HS-27A (cell line): ENCODE measurements at regions not wholly inside any gene's neighbourhood (a gene's known extent, or its start where the extent isn't known, plus 50 kb on each side); places are given as distances from the start of the nearest gene placed in this dataset.

Experiments
- DNase-seq: peaks from one replicate; pipeline ENCODE4 v3.0.0-alpha.2; 2012; ENCODE audit warnings: low read depth, missing footprints

DNA sequence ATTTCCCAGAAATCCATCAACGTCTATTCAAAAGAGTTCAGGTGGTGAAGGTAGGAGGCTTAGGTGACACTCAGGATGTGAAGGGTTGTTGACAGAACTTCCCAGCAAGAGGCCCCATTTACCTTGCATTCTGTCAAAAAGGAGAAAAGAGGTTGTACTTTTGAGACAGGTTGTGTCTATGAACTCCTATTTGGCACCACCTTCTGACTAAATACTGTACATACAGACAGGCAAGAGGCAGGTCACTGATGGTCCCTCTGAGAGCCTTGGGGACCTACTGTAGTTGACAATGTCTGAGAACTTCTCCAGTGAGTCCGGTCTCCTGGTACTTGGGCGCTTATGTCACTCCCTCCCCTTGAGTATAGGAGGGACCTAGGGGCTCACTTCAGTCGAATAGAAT is 479.3 kb upstream of the ZFHX3 start:
- no peak for DNase-seq

GRCh38 chr16:73526011-73526804 is 478.3 kb upstream of the ZFHX3 start:
- no peak for DNase-seq

DNA sequence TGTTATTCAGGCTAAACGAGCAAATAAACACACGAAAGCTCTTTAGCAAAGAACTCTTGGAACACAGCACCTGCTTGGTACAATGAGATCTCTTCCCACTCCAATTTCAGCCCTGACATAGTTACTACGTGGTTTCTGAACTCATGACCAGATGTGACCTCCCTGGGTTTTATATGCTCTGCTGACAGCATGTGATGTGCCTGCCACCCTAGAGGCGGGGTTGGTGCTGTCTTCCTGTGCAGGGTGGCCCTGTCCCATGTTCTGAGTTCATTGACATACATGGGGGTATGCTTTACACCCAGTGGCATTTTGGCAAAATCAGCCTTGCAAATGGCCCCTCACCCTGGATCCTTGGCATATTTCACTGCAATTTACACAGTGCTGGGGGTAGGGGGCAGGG is 475.3 kb upstream of the ZFHX3 start:
- no peak for DNase-seq

DNA sequence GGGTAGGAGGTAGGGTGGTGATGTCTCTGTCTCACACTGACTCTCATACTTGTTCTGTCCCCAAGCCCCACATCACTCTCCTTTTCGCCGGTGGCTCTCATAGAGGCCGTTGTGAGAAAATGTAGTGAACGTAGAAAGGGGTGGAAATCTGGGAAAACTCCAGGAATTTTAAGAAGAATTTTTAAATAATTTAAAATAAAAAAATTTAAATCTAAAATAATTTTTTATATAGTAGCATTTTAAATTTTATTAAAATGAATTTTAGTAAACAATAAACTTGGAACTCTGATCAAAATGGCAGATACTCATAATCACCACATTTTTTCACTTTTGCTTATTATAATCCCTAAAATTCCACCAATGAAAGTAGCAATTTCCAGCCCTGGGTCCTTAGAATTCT is 473.6 kb upstream of the ZFHX3 start:
- no peak for DNase-seq

DNA sequence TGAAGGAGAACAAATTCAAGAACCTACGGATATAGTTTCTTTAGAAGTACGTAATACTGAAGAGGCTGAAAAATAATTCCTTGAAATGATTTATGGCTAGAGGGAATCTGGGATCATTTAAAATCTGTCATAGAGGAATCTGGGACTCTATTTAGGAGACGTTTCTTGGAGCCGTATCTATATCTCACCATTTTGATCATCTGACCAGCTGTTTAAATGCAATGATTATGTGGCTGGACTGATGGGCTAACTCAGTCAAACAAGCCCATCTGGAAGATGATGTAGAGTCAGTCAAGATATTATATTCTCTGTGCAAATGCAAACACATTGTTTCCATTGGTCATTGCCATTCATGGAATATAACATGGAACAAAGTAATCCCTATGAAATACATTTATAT is 467.7 kb upstream of the ZFHX3 start:
- DNase-seq, result no peak

- no peak for DNase-seq
These were observed 462.9 kb upstream of the ZFHX3 start for GRCh38 chr16:73510852-73511251.

- no peak for DNase-seq
These were observed 458.7 kb upstream of the ZFHX3 start for GRCh38 chr16:73506568-73507056.

- DNase-seq, result no peak
These were observed 457.6 kb upstream of the ZFHX3 start for GRCh38 chr16:73505577-73505976.

DNA sequence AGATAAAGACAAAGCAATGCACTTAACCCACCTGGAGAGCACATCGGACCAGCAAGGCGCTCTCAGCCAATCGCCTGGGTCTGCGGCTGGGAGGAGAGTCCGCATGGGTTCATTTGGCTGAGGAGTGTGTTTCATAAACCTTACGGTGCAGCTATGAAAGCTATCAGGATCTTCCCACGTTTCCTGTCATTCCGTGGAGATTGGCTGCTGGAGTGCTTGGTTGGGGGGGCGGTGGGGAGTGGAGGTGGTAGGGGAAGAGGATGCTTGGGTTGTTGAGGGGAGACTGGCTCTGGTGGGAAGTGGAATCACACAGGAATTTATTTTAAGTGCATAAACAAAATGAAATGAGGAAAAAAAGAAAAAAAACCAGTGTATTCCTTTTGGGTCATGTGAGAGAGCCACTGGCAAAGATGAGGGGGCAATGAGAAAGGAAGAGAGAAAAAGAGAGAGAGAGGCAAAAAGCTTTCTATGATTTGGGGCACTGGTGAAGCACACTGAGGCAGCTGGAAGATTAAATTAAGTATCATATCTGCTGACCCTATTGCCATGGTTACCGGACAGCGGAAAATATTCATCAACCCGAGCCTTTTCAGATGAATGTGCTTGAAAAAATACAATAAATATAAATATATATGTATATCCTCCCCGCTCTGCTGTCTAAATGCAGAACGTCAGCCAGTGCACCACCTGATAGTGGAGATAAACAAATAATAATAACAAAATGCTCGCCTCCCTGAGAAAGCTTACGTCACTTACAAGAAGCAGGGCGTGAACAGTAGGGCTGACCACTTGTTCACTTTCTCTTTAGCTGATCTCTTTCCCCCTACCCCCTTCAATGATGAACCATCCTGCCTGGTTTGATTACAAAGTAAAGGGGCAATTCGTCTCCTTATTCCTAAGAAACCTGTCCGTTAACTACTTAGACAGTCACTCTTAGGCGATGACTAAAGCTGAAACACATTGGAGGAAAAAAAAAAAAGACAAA is 457.0 kb upstream of the ZFHX3 start:
- no peak for DNase-seq

GRCh38 chr16:73503093-73503492 is 455.2 kb upstream of the ZFHX3 start:
- no peak for DNase-seq

DNA sequence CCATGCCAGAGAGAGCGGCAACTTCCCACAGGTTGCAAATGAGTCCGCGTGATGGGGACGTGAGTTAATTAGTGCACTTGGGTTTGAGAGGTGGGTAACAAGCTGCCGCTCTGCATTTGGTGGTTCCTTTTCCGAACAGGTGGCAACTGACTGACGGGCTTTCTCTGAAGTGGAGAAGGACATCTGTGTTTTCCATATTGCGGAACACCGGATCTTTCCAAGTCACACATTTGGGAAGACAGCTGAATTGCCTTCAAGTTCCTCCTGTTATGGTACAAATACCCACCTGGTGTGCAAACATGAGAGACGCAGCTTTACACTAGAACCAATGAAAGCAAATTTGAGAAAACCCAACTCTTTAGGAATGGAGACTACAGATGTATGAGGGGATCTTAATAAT is 451.3 kb upstream of the ZFHX3 start:
- no peak for DNase-seq

DNA sequence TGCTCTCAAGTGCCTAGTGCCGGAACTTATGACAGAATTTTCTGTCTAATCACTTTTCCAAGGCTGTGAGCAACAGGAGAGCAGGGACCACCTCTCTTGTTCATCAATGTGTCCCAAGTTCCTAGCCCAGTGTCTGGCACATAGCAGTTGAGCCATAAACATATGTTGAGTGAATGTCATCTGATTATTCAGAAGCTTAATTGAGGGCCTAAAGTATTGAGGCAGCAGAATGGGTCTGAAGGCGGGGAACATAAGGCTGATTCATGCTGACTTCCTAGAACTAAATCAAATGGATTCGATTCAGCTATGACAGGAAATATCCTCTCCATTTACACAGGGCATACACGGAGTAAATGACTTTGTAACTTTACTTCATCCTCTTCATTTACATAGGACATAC is 438.0 kb upstream of the ZFHX3 start:
- no peak for DNase-seq

DNA sequence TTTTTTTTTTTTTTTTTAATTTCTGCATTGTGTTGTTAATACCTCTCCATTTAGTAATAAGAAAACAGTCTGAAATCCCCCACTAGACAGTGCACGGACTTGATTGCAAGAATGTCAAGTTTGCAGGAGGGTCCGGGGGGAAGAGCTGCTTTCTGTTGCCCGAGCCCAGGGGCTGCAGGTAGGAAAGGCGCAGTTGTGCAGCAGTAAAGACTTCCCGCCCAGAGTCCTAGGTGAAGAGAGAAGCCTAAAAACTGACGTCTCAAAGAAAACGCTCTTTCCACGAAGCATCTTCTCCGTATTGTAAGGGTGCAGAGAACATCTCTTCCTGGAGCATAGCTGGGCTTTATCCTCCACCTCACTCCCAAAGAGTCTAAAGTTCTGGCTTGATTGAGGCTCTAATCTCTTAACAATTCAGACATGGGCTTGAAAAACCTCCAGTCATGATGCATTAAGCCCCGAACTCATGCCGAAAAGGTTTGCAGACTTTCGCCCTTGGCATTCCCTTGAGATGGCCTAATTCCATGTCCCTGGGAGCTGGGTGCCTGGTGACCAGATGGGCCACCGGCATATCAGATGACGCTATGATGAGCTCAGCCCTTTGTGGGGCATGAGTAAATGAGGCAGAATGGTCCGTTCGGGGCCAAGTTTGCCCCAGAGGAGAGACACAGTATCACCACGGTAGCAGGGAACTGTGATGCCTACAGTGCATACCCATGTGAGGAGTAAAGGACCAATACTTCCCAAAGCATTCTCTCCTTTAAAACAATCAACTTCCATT is 436.2 kb upstream of the ZFHX3 start:
- DNase-seq, result no peak

DNA sequence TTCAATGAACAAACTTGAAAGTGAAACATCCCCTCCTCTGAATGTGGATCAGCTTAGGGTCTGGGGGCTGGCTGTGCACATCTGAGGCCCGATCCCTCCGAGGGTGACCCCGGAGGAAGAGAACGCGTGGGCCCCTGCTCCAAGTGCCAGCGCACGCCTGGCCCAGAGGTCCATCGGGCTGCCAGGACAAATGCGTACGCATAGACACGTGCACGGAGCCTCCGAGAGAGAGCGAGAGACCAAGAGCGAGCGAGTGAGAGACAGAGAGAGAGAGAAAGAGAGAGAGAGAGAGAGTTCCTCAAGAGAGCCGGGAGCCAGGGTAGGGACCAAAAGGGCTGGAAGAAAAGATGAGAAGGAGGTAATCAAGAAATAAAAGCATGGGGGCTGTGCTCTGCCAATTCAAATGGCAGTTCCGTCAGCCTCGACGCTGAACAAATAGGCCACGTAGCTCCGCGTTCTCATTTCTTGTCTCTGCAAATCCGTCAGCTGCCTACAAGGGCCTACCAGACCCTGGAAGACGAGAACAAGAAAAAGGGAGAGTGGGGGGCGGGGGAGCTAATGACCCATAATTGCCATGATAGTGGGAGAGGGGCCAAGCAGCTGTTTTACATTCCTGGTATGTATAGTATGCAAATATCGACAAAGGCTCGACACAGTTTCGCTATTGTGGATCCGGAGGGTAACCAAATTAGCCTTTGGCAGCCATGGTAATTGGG is 435.3 kb upstream of the ZFHX3 start:
- DNase-seq, result no peak

DNA sequence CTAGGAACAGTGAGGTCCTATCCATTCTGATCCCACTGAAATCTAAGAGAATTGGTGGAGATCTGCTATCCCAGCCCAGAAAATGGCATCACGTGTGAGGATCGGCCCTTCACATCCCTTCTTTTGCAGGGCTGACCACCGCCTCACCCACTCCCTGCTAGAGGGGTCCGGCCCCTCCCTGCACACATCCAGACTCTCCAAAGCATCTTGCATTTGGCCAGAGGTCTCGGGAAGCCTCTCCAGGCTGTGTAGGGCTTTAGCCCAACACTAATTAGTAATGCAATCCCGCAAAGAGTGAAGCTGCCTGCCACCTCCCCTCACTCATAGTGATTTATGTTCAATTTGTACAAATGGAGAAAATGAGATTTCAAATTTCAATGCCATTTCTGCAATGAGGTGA is 434.4 kb upstream of the ZFHX3 start:
- DNase-seq, result no peak

DNA sequence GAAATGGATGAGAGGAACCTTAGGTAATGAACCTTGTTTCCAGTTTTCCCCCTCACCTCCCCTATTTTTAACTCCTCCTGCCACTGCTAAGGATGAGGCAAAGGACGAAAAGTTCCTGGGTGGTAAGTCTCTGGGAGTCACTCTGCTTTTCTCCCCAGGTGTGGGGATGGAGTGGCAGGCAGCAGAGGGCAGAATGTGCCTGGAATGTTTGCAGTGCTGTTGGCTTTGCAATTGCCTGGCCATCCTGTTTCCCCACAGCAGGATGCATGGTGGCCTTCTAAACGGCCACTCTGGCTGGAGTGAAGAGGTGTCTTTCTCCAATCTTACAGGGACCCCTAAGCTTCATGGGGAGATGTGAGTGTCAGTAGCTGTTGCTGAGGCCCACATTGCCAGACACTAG is 432.5 kb upstream of the ZFHX3 start:
- DNase-seq, result no peak

GRCh38 chr16:73473713-73474112 is 425.8 kb upstream of the ZFHX3 start:
- no peak for DNase-seq

DNA sequence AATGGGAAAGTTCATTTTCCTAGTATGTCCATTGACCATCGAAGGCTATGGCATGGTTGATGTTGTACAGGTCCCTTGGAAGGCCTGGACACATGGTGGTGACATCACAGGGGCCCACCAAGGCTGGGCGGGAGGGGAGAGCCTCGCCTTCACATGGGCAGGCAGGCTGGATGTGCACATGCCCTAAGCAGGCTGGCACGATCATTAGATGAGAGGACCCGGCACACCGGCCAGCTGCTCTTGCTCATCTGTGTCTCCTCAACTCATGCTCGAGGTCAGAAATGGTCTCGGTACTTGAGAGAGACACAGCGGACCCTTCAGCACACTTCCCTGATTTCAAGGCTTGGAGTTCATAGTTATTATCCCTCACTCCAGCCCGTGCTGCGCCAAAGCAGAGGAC is 416.9 kb upstream of the ZFHX3 start:
- DNase-seq, result no peak

DNA sequence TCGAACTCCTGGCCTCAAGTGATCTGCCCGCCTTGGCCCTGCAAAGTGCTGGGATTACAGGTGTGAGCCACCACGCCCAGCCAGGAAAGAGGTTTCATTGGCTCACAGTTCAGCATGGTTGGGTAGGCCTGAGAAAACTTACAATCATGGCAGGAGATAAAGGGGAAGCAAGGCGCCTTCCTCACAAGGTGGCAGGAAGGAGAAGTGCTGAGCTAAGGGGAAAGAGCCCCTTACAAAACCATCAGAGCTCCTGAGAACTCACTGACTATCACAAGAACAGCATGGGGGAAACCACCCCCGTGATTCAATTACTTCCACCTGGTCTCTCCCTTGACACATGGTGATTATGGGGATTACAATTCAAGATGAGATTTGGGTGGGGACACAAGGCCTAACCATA is 411.7 kb upstream of the ZFHX3 start:
- no peak for DNase-seq

- DNase-seq, result no peak
These were observed 409.9 kb upstream of the ZFHX3 start for GRCh38 chr16:73457851-73458250.

- no peak for DNase-seq
These were observed 401.0 kb upstream of the ZFHX3 start for GRCh38 chr16:73448970-73449369.

DNA sequence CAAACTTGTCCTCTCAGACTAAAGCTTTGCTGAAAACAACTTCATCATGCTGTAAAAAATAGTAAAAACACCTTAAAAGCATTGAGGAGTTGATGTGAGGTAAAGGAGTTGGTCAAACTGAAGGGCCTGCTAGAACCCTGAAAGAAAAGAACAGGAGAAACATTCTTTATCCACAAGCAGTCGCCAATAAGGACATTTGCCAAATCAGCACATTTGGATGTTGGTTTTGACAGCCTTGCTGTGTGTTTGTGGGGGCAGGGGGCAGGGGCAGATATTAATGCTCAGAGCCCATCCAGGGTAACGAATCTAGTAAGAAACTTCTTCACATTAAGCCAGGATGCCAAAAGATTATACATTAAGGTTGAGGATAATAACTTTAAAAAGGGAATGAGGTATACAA is 399.9 kb upstream of the ZFHX3 start:
- no peak for DNase-seq
